Activated T-helper 17 cell treated with anti-CD3 and anti-CD28 coated beads, Interleukin-2, amount 50 U/mL, for 72 hours (primary cell): ENCODE measurements at regions not wholly inside any gene's neighbourhood (a gene's known extent, or its start where the extent isn't known, plus 50 kb on each side); places are given as distances from the start of the nearest gene placed in this dataset.
"Not testable (repeated sequence)": the region's sequence is repeated elsewhere in the genome, so short reads cannot be mapped to it uniquely, and the experiment has no call there.

ENCODE experiments used
- ATAC-seq: fragments of 150-1000 bp; cut with Tn5 transposase; replicated peaks from 2 replicates; pipeline ENCODE4 v1.10.0; 2021; ENCODE audit warnings: mild to moderate bottlenecking, moderate library complexity
- H3K27ac Mint-ChIP-seq: one replicate; pipeline ENCODE4 v1.8.0; 2022; ENCODE audit warnings: mixed read lengths
- H3K27me3 Mint-ChIP-seq: one replicate; pipeline ENCODE4 v1.8.0; 2022; ENCODE audit warnings: mixed read lengths
- H3K36me3 Mint-ChIP-seq: one replicate; pipeline ENCODE4 v1.8.0; 2022; ENCODE audit warnings: low read depth, mild to moderate bottlenecking, mixed read lengths
- H3K4me1 Mint-ChIP-seq: one replicate; pipeline ENCODE4 v1.8.0; 2022; ENCODE audit warnings: mixed read lengths
- H3K4me3 Mint-ChIP-seq: one replicate; pipeline ENCODE4 v1.8.0; 2022; ENCODE audit warnings: mild to moderate bottlenecking, mixed read lengths
- H3K9me3 Mint-ChIP-seq: one replicate; pipeline ENCODE4 v1.8.0; 2022; ENCODE audit warnings: mixed read lengths

GRCh38 chrX:64580605-64581004 lies 185.4 kb upstream of the MTMR8 start:
- H3K27ac Mint-ChIP-seq, result no peak overlapping the region
- no peak overlapping the region for H3K4me3 Mint-ChIP-seq
- no peaks in the 10 kb centered on the region for H3K27me3 Mint-ChIP-seq
- no peaks in the 10 kb centered on the region for H3K36me3 Mint-ChIP-seq
- ATAC-seq, result no peak
- H3K9me3 Mint-ChIP-seq, result no peaks in the 10 kb centered on the region
- no peaks in the 10 kb centered on the region for H3K4me1 Mint-ChIP-seq

GRCh38 chrX:64580035-64580434 lies 184.8 kb upstream of the MTMR8 start:
- no peak for ATAC-seq
- Mint-ChIP-seq H3K4me3 (no peak overlapping the region), H3K27ac (no peak overlapping the region), H3K27me3 (no peaks in the 10 kb centered on the region), H3K36me3 (no peaks in the 10 kb centered on the region), H3K4me1 (no peaks in the 10 kb centered on the region), H3K9me3 (no peaks in the 10 kb centered on the region)

- Mint-ChIP-seq H3K4me3 (no peak overlapping the region), H3K4me1 (no peaks in the 10 kb centered on the region), H3K27ac (no peak overlapping the region), H3K36me3 (no peaks in the 10 kb centered on the region), H3K9me3 (no peaks in the 10 kb centered on the region), H3K27me3 (no peaks in the 10 kb centered on the region)
- no peak for ATAC-seq
Observed at GRCh38 chrX:64571011-64571410, 175.8 kb upstream of the MTMR8 start.

GRCh38 chrX:64570204-64570603 lies 175.0 kb upstream of the MTMR8 start:
- Mint-ChIP-seq H3K27me3 (no peaks in the 10 kb centered on the region), H3K4me3 (no peak overlapping the region), H3K27ac (no peak overlapping the region), H3K4me1 (no peaks in the 10 kb centered on the region), H3K36me3 (no peaks in the 10 kb centered on the region), H3K9me3 (no peaks in the 10 kb centered on the region)
- no peak for ATAC-seq

- H3K4me1 Mint-ChIP-seq, H3K36me3 Mint-ChIP-seq, H3K27me3 Mint-ChIP-seq, H3K4me3 Mint-ChIP-seq, H3K9me3 Mint-ChIP-seq, ATAC-seq, H3K27ac Mint-ChIP-seq: not testable (repeated sequence)
Observed at GRCh38 chrX:64565348-64565747, 170.1 kb upstream of the MTMR8 start.

GRCh38 chrX:64549236-64549635 lies 154.0 kb upstream of the MTMR8 start:
- H3K4me3 Mint-ChIP-seq, H3K27me3 Mint-ChIP-seq, H3K27ac Mint-ChIP-seq, ATAC-seq, H3K36me3 Mint-ChIP-seq, H3K4me1 Mint-ChIP-seq, H3K9me3 Mint-ChIP-seq: not testable (repeated sequence)

GRCh38 chrX:64536736-64537135 lies 141.5 kb upstream of the MTMR8 start:
- H3K36me3 Mint-ChIP-seq, result no peaks in the 10 kb centered on the region
- H3K4me3 Mint-ChIP-seq, result no peak overlapping the region
- ATAC-seq, result peak; percentile 40
- H3K9me3 Mint-ChIP-seq, result peaks cover 3% of the 10 kb centered on the region
- H3K27ac Mint-ChIP-seq, result no peak overlapping the region
- H3K4me1 Mint-ChIP-seq, result no peaks in the 10 kb centered on the region
- H3K27me3 Mint-ChIP-seq, result no peaks in the 10 kb centered on the region
